Neural progenitor cell (in vitro differentiated cells): ENCODE measurements at regions not wholly inside any gene's neighbourhood (a gene's known extent, or its start where the extent isn't known, plus 50 kb on each side); places are given as distances from the start of the nearest gene placed in this dataset.

ENCODE experiments used
- DNase-seq: peaks from one replicate; pipeline ENCODE4 v3.0.0-alpha.2; 2016; ENCODE audit warnings: low spot score
- H2AFZ ChIP-seq: fragments of 200-600 bp; sonication (generic); replicated peaks from 2 replicates; pipeline ENCODE4 v1.6.1; 2016; ENCODE audit warnings: antibody characterized with exemption
- H3F3A ChIP-seq: fragments of 200-600 bp; sonication (generic); 2 replicates; pipeline ENCODE4 v1.6.1; 2016; ENCODE audit warnings: antibody characterized with exemption, low read depth
- H3K27ac ChIP-seq: fragments of 200-600 bp; sonication (generic); 2 replicates; pipeline ENCODE4 v1.5.1; 2016; ENCODE audit warnings: mild to moderate bottlenecking
- H3K27me3 ChIP-seq: fragments of 200-600 bp; sonication (generic); 2 replicates; pipeline ENCODE4 v1.6.1; 2016; ENCODE audit warnings: mild to moderate bottlenecking, moderate library complexity
- H3K36me3 ChIP-seq: fragments of 200-600 bp; sonication (generic); 2 replicates; pipeline ENCODE4 v1.5.1; 2016
- H3K4me1 ChIP-seq: fragments of 200-600 bp; sonication (generic); 2 replicates; pipeline ENCODE4 v1.6.1; 2016; ENCODE audit warnings: mixed run types
- H3K4me2 ChIP-seq: fragments of 200-600 bp; sonication (generic); 2 replicates; pipeline ENCODE4 v1.6.1; 2016
- H3K4me3 ChIP-seq: fragments of 200-600 bp; sonication (generic); 2 replicates; pipeline ENCODE4 v1.5.1; 2016
- H3K79me2 ChIP-seq: fragments of 200-600 bp; sonication (generic); 2 replicates; pipeline ENCODE4 v1.6.1; 2016; ENCODE audit warnings: low read depth
- H3K9ac ChIP-seq: fragments of 200-600 bp; sonication (generic); 2 replicates; pipeline ENCODE4 v1.6.1; 2016
- H3K9me3 ChIP-seq: fragments of 200-600 bp; sonication (generic); 2 replicates; pipeline ENCODE4 v1.5.1; 2016; ENCODE audit warnings: low read depth
- H4K20me1 ChIP-seq: fragments of 200-600 bp; sonication (generic); 2 replicates; pipeline ENCODE4 v1.6.1; 2016; ENCODE audit warnings: low read depth
- H3K27ac Mint-ChIP-seq: 3 replicates; pipeline ENCODE4 v1.8.0; 2021; ENCODE audit warnings: mixed read lengths
- H3K27me3 Mint-ChIP-seq: 2 replicates; pipeline ENCODE4 v1.8.0; 2022; ENCODE audit warnings: low read depth, mild to moderate bottlenecking, inconsistent platforms, moderate library complexity, mixed read lengths; ENCODE audit not compliant: insufficient read depth
- H3K36me3 Mint-ChIP-seq: 3 replicates; pipeline ENCODE4 v1.8.0; 2021; ENCODE audit warnings: mixed read lengths
- H3K4me1 Mint-ChIP-seq: 3 replicates; pipeline ENCODE4 v1.8.0; 2021; ENCODE audit warnings: mixed read lengths
- H3K4me3 Mint-ChIP-seq: 3 replicates; pipeline ENCODE4 v1.8.0; 2021; ENCODE audit warnings: mild to moderate bottlenecking, moderate library complexity, mixed read lengths
- H3K9me3 Mint-ChIP-seq: 3 replicates; pipeline ENCODE4 v1.8.0; 2020; ENCODE audit warnings: mixed read lengths
- EZH2 ChIP-seq: fragments of 200-600 bp; sonication (generic); IDR thresholded peaks from 2 replicates; pipeline ENCODE4 v1.6.1; 2017; ENCODE audit warnings: antibody characterized with exemption, mild to moderate bottlenecking, moderate library complexity
- EZH2phosphoT487 ChIP-seq: fragments of 200-600 bp; sonication (generic); IDR thresholded peaks from 2 replicates; pipeline ENCODE4 v1.6.1; 2017; ENCODE audit warnings: antibody characterized with exemption
- TF ChIP-seq, protein P1 (sequence below): fragments of 200-600 bp; sonication (generic); IDR thresholded peaks from 2 replicates; pipeline ENCODE4 v1.5.1; 2017; ENCODE audit warnings: antibody characterized with exemption, mild to moderate bottlenecking

DNA sequence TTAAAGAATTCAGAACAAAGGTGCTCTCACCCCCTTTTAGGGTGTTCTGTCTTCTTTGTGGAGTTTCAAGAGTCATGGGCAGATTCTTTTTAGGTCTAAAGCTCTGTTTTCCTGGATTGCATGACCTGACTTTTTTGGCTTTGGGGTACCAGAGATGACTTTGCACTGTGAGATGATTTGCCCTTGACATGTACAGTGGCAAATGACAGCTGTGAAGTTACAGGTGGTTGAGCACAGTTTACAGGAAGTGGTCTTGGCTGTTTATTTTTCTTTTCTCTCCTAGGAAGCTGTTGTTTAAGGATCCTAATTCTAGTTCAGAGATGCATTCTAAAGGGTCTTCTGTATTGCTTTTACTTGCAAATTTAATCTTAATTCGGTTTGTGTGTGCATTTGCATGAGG lies 83.8 kb upstream of the METAP2 start:
- Histone ChIP-seq H3K9ac (no peak overlapping the region), H4K20me1 (no peaks in the 10 kb centered on the region), H3K9me3 (peaks cover 11% of the 10 kb centered on the region), H3K27me3 (no peaks in the 10 kb centered on the region), H3F3A (no peaks in the 10 kb centered on the region), H3K4me3 (no peak overlapping the region), H3K4me2 (no peak overlapping the region), H2AFZ (no peak overlapping the region), H3K79me2 (no peaks in the 10 kb centered on the region), H3K27ac (no peak overlapping the region), H3K36me3 (no peaks in the 10 kb centered on the region), H3K4me1 (peaks cover 7% of the 10 kb centered on the region)
- TF ChIP-seq, protein P1, sequence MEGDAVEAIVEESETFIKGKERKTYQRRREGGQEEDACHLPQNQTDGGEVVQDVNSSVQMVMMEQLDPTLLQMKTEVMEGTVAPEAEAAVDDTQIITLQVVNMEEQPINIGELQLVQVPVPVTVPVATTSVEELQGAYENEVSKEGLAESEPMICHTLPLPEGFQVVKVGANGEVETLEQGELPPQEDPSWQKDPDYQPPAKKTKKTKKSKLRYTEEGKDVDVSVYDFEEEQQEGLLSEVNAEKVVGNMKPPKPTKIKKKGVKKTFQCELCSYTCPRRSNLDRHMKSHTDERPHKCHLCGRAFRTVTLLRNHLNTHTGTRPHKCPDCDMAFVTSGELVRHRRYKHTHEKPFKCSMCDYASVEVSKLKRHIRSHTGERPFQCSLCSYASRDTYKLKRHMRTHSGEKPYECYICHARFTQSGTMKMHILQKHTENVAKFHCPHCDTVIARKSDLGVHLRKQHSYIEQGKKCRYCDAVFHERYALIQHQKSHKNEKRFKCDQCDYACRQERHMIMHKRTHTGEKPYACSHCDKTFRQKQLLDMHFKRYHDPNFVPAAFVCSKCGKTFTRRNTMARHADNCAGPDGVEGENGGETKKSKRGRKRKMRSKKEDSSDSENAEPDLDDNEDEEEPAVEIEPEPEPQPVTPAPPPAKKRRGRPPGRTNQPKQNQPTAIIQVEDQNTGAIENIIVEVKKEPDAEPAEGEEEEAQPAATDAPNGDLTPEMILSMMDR = no peak
- TF ChIP-seq EZH2 (no peak), EZH2phosphoT487 (no peak)
- DNase-seq = no peak
- H3K9me3 Mint-ChIP-seq = peaks cover 32% of the 10 kb centered on the region
- no peaks in the 10 kb centered on the region for H3K4me1 Mint-ChIP-seq
- H3K27ac Mint-ChIP-seq = no peak overlapping the region
- peaks cover 5% of the 10 kb centered on the region for H3K27me3 Mint-ChIP-seq
- H3K4me3 Mint-ChIP-seq = no peak overlapping the region
- no peaks in the 10 kb centered on the region for H3K36me3 Mint-ChIP-seq

DNA sequence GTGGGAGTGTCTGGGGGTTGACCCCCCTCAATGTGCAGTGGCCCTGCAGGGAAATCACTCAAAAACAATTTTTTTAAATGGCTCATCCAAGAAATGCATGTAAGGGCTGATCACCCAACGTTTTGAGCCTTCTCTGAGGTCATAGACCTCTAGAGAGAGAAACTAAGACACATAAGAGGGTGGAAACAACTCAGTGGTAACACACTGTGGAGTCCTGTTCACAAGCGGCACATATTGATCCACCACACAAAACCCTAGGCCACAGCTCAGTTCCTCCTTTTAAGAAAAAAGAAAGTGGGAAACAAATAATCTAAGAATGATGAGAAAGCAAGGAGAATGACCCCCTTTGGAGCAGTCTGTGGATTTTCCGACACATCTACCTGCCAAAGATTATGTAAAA lies 83.0 kb upstream of the METAP2 start:
- H3F3A ChIP-seq = no peaks in the 10 kb centered on the region
- Mint-ChIP-seq H3K9me3 (peaks cover 35% of the 10 kb centered on the region), H3K4me1 (no peaks in the 10 kb centered on the region), H3K36me3 (no peaks in the 10 kb centered on the region), H3K27ac (no peak overlapping the region), H3K27me3 (peaks cover 5% of the 10 kb centered on the region), H3K4me3 (no peak overlapping the region)
- TF ChIP-seq EZH2phosphoT487 = no peak
- TF ChIP-seq EZH2 = no peak
- TF ChIP-seq, protein P1 = no peak
- peaks cover 11% of the 10 kb centered on the region for H3K9me3 ChIP-seq
- H3K36me3 ChIP-seq = no peaks in the 10 kb centered on the region
- DNase-seq = no peak
- no peak overlapping the region for H3K9ac ChIP-seq
- H3K4me1 ChIP-seq = no peaks in the 10 kb centered on the region
- H3K27me3 ChIP-seq = no peaks in the 10 kb centered on the region
- no peak overlapping the region for H2AFZ ChIP-seq
- H4K20me1 ChIP-seq = no peaks in the 10 kb centered on the region
- H3K4me2 ChIP-seq = no peak overlapping the region
- no peaks in the 10 kb centered on the region for H3K79me2 ChIP-seq
- no peak overlapping the region for H3K27ac ChIP-seq
- H3K4me3 ChIP-seq = no peak overlapping the region

DNA sequence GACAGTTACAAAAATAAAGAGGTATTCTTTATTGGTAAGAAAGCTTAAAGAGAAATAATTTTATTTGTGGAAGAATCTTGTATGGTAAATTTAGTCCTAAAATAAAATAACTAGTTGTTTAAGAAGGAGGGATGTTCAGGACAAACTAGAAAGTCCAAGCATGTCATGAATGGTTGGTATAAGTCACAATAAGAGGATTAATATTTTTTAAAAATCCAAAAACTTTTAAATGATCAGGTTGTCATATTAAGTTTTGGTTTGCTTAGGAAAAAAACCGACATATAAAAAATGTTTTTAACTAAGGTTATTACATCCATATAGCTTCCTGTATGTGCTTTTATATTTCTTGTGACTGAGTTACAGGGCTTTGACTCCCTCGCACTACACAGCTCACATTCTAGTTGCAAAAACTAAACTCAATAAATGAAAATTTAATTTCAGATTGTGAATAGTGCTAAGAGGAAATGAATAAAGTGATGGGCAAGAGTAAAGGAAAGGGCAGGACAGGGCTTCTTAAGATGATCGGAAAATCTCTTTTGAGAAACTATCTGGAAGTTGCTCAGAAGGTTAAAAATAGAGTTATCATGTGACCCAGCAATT lies 80.7 kb upstream of the METAP2 start:
- no peak overlapping the region for H3K27ac Mint-ChIP-seq
- H3K9me3 Mint-ChIP-seq = peaks cover 37% of the 10 kb centered on the region
- no peaks in the 10 kb centered on the region for H4K20me1 ChIP-seq
- H3K36me3 ChIP-seq = no peaks in the 10 kb centered on the region
- H3K36me3 Mint-ChIP-seq = no peaks in the 10 kb centered on the region
- H3K9me3 ChIP-seq = peaks cover 11% of the 10 kb centered on the region
- H3K9ac ChIP-seq = no peak overlapping the region
- no peaks in the 10 kb centered on the region for H3K4me1 ChIP-seq
- H3K27me3 ChIP-seq = no peaks in the 10 kb centered on the region
- no peaks in the 10 kb centered on the region for H3K79me2 ChIP-seq
- H3K27ac ChIP-seq = no peak overlapping the region
- peaks cover 5% of the 10 kb centered on the region for H3K27me3 Mint-ChIP-seq
- no peaks in the 10 kb centered on the region for H3K4me1 Mint-ChIP-seq
- no peak overlapping the region for H2AFZ ChIP-seq
- H3K4me3 Mint-ChIP-seq = no peak overlapping the region
- no peak overlapping the region for H3K4me2 ChIP-seq
- no peaks in the 10 kb centered on the region for H3F3A ChIP-seq
- no peak for DNase-seq
- TF ChIP-seq EZH2 = no peak
- TF ChIP-seq EZH2phosphoT487 = no peak
- TF ChIP-seq, protein P1 = no peak
- no peak overlapping the region for H3K4me3 ChIP-seq
